LNCaP clone FGC (cell line): ENCODE measurements at regions not wholly inside any gene's neighbourhood (a gene's known extent, or its start where the extent isn't known, plus 50 kb on each side); places are given as distances from the start of the nearest gene placed in this dataset.

Experiments used
- DNase-seq: peaks from one replicate; pipeline ENCODE4 v3.0.0-alpha.2; 2011; ENCODE audit warnings: low read depth
- H3K4me3 ChIP-seq: 2 replicates; pipeline ENCODE4 v1.5.1; 2011; ENCODE audit warnings: mild to moderate bottlenecking, low read depth, low read length, control low read depth
- TF ChIP-seq, protein P1 (sequence below): IDR thresholded peaks from 2 replicates; pipeline ENCODE4 v1.5.1; 2012; ENCODE audit warnings: mild to moderate bottlenecking; ENCODE audit not compliant: control insufficient read depth, insufficient read depth; ENCODE audit errors: extremely low read depth

DNA sequence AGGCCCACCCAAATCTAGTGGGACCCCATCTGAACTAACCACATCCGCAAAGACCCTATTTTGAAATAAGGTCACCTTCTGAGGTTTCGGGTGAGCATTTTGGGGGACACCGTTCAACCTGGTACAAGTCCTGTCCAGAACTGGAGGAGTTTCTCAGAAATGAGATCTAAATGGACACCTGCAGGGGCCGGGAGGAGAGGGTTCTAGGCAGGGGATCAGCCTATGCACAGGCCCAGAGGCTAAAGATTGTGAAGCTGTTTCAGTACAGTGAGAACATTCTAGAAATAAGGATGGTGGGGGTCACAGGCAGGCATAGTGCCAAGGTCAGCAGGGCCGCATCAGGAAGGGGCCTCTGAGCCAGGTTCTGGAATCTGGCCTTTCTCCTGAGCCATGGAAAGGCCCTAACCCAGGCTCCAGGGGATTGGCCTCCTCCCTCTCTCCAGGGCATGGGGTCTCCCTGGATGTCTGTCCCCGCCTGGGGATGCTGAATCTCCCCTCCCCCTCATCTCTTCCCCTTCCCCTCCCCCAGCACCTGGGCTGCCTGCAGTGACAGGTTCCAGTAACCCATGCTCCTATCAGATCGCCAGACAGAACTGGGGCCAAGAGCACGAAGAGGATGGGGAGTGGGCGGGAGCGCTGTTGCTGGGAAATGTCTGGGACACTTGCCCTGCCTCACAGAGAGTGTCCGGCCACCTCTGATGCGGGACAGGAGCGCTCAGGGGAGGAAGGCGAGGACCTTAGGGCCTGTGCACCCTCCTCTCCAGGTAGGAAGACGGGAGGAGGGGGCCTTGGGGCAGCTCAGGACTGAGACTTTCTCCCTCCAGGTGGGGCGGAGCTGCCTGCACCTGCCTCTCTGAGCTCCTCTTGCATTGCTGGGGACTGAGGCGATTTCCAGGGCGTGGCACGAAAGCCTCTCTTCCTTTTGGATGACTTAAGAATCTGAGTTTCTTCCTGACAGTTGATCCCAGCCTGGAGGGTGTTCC lies 321.4 kb upstream of the TNRC6C start:
- H3K4me3 ChIP-seq: no peak overlapping the region
- no peak for DNase-seq
- TF ChIP-seq, protein P1, sequence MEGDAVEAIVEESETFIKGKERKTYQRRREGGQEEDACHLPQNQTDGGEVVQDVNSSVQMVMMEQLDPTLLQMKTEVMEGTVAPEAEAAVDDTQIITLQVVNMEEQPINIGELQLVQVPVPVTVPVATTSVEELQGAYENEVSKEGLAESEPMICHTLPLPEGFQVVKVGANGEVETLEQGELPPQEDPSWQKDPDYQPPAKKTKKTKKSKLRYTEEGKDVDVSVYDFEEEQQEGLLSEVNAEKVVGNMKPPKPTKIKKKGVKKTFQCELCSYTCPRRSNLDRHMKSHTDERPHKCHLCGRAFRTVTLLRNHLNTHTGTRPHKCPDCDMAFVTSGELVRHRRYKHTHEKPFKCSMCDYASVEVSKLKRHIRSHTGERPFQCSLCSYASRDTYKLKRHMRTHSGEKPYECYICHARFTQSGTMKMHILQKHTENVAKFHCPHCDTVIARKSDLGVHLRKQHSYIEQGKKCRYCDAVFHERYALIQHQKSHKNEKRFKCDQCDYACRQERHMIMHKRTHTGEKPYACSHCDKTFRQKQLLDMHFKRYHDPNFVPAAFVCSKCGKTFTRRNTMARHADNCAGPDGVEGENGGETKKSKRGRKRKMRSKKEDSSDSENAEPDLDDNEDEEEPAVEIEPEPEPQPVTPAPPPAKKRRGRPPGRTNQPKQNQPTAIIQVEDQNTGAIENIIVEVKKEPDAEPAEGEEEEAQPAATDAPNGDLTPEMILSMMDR: no peak

DNA sequence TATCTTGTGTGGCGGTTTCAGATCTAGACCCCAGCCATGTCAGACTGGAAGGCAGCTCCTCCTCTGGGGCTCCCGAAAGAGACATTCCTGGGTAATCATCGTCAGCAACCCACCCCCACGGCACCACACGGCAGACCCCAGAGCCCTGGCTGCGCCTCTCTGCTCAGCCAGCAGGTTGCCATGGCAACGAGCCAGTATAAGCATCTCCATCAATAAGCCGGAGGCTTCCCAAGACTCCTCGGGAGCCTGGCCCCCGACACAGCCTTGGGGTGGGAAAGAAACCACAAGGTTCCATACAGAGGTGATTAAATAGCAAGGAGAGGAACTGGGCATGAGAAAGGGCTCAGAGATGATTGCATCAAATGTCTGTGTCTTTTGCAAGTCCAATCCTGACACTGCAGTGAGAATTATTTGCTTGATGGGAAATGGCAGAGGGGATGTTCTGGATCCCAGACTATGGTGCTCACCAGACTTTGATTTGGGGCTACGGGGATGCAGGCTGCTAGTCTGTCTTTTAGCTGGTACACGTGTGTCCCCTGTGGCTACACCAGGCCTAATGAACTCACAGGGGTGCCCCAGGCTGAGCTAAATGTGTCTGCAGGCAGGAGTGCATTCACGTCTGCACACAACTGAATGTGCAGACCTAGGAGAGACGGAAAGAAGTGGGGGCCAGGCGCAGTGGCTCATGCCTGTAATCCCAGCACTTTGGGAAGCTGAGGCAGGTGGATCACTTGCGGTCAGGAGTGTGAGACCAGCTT lies 320.5 kb upstream of the TNRC6C start:
- no peak for DNase-seq
- H3K4me3 ChIP-seq: no peak overlapping the region
- TF ChIP-seq, protein P1: no peak

DNA sequence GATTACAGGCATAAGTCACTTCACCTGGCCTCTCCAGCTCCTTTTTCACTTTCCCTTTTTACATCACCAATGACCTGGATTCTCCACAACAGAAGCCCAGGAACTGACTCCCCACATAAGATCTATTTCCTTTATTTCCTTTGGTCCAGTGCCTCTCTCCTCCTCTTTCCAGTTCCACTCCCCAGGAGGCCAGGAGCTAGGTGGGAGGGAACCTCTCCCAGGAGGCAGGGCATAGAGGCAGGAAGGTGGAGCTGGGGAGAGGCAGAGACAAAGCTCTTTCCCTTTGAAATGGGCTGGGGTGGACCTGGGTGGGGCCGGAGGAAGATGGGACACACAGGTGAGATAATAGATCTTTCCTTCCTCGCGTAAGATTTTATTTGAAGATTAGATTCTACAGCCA lies 318.3 kb upstream of the TNRC6C start:
- DNase-seq: no peak
- H3K4me3 ChIP-seq: no peak overlapping the region
- TF ChIP-seq, protein P1: no peak

DNA sequence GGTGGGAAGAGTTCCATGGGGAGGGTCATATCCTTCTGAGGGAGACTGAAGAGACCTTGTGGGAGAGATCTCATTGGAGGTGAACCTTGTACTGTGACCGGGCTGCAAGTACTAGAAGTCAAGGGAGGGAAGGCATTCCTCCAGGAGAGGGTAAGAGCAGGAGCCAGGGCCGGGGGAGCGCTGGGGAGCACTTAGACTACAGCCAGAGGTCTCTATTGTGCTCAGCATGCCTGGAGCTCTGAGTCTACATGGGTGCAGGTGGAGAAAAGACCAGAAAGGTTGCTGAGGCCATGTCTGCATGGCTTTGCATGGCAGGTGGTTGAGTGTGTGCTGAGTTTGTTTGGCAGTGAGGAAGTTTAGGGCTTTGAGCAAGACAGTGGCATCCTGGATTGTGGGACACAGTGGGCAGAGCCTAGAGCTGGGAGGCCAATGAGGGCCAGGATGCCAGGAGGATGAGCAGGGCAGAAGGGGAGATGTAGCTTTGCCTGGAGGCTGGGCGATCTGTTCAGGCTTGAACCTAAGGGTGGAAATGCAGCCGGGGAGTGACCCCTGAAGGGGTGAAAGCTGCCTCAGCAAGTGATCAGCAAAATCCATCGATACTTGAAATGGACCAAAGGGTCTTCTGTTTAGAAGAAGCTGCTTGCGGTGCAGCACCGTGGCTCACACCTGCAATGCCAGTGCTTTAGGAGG lies 317.4 kb upstream of the TNRC6C start:
- TF ChIP-seq, protein P1: no peak
- H3K4me3 ChIP-seq: no peak overlapping the region
- no peak for DNase-seq

DNA sequence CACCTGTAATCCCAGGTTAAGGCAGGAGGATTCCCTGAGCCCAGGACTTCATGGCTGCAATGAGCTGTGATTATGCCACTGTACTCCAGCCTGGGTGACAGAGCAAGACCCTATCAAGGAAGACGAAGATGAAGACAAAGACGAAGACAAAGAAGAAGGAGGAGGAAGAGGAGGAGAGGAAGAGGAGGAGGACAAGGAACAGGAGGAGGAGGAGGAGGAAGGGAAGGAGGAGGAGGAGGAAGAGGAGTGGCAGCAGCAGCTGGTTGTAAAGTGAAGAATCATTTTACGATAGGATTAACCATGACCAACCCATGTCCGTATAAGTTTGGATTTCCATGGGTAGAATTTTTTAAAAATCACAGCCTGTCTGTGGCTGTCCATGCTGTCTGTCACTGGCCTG lies 316.8 kb upstream of the TNRC6C start:
- no peak overlapping the region for H3K4me3 ChIP-seq
- TF ChIP-seq, protein P1: no peak
- no peak for DNase-seq

DNA sequence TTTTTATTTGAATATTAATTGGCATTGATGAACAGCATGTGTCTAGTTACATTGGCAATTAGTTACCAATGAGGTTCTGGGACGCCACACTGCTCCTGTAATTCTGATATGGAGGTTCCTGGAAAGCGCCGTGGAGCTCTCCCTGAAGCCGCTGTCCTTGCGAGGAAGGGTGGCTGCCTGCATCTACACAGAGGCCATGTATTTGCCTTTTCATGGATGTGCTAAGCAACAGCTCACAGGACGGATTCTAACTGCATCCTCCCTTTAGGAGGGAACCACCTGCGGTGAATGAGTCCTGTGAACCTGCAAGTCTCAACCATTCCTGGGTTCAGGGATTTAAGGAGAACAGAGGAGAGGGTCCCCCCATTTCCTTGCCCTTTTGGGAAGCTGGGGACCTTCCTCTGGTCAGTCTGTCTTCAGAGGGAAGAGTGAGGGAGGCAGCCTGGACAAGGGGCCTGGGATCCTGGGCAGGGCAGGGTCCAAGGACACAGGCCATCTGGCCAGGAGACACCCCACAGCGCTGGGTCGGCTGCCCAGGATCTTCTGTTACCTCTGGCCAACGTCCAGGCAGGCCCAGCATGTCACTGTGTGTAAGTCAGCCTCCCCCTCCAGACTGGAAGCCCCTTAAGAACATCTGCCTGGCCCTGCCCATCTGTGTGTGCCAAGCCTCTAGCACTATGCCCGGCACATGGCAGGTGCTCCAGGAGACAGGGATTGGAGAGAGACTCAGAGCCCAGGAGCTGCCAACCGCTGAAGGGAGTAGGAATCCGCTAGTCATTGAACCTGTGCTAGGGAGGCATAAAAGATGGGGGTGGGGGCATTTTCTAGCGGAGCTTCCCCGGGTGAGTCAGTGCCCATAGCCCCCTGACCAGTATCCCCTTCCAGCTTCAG lies 314.1 kb upstream of the TNRC6C start:
- H3K4me3 ChIP-seq: no peak overlapping the region
- TF ChIP-seq, protein P1: no peak
- no peak for DNase-seq
